ENCODE measurements at regions not wholly inside any gene's neighbourhood (a gene's known extent, or its start where the extent isn't known, plus 50 kb on each side); places are given as distances from the start of the nearest gene placed in this dataset.

DNA sequence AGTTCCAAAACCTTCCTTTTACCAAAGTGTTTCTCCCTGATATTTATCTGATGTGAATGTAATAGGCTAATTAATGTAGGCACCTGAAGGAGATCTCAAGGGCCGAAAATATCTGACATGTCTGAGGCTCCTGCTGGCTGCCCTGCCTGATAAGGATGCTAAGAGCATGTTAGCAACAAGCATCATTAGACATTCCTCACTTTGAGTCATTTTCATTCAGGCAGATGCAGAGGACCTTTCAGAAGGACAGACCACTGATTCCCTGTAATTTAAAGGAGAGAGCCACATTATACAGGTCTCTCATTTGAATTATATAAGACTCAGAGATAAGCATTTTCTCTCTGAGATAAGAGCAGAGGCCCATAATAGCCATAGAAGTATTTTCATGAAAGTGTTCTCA lies 222.4 kb upstream of the NCKAP5 start:
- intact Hi-C loops (cut with DNase I): no loop called here
- no peak for DNase-seq (ENCODE audit: low spot score)

DNA sequence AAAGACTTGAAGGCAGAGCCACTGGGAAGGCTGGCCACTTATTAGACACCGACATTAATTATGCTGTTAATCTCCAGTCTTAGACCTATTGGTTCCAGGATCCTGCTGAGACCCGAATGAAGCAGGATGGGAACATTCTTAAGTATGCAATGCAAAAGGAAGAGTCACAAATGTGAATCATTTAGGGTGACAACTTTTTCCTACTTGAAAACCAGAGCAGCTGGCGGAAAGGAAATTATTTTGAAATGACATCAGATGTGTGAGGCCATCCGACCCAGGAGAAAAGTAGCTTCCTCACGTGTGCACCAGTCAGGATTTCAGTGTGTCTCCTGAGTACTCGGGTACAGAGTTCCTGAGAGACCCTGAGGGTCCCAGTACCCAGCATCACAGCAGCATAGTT lies 222.9 kb upstream of the NCKAP5 start:
- no peak for DNase-seq (ENCODE audit: low spot score)
- intact Hi-C loops (cut with DNase I): no loop called here

DNA sequence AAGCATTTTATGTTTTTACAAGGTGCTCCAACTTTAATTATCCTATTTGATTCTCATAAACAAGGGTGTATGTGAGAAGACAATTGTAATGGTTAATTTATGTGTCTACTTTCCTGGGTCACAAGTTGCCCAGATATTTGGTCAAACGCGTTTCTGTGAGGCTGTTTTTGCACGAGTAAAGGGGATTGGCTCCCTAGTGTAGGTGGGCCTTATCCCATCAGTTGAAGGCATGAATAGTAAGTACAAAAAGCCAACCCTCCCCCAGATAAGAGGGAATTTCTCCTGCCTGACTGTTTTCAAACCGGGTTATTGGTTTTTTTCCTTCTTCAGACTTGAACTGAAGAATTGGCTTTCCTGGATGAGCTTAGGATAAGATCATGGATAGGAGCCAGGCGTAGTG lies 224.0 kb upstream of the NCKAP5 start:
- no peak for DNase-seq (ENCODE audit: low spot score)
- intact Hi-C loops (cut with DNase I): no loop called here

GRCh38 chr2:133794114-133794513 lies 225.9 kb upstream of the NCKAP5 start:
- intact Hi-C loops (cut with DNase I): no loop called here
- DNase-seq (ENCODE audit: low spot score): no peak

DNA sequence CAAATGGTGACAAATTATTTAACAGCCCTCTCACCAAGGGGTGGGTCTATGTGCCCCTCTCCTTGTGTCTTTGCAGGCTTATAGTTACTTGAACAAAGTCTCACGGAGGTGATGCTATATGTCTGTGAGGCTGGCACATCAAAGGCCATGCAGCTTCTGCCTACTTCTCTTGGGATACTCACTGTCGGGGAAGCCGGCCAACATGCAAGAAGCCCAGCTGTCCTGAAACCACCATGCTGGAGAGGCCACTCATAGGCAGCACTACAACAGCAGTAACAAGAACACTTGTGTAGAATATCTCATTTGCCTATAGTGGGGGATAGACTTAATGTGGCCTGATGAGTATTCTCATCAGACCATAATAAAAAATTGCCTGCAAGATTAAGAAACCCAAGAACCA lies 233.7 kb upstream of the NCKAP5 start:
- intact Hi-C loops (cut with DNase I): no loop called here
- DNase-seq (ENCODE audit: low spot score): no peak

DNA sequence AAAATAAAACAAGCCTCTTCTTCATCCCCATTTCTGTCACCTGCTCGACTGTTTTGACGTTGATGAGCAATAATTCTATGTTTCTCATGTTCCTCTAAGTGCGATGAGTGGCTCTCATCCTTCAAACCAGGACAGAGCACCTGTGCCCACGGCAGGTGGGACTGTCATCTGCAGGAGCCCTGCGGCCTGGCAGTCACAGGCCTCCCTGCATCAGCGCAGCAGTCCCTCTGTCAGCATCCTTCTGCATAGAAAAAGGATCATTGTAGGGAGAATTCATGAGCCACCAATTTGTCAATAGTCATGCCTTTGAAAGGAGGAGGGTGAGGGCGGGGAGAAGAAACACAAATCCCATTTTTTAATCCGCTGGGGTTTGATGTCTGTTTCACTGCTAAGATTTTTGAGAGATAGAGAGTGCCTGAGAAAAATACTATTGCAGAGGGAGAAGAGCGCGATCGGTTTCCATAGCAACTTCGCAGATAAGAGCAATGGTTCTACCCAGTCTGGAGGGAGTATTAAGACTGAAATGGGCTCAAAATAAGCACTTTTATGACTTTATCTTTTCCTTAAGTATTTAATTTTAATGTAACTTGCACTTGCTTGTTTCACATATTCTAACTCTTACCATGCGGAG lies 234.3 kb upstream of the NCKAP5 start:
- intact Hi-C loops (cut with DNase I): no loop called here
- DNase-seq (ENCODE audit: low spot score): no peak

GRCh38 chr2:133806564-133806963 lies 238.3 kb upstream of the NCKAP5 start:
- no peak for DNase-seq (ENCODE audit: low spot score)
- intact Hi-C loops (cut with DNase I): no loop called here

- intact Hi-C loops (cut with DNase I): no loop called here
- DNase-seq (ENCODE audit: low spot score): no peak
Measured at GRCh38 chr2:133809485-133809884, 241.2 kb upstream of the NCKAP5 start.

DNA sequence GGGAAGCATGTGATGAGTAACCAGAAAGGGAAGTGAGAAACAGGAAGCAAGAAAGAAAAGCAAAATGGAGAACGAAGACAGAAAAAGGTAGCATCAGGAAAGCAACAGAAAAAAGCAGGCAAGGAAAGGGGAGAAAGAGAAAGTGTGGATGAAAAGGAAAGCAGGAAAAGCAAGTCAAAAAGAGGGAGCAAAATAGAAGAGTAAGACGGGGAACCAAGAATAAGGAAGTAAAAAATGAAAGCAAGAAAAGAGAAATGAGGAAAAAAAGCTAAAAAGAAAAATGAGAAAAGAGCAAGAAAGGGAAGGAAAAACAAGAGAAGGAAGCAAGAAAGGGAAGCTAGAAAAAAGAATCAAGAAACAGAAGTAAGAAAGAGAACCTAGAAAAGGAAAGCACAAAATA lies 242.3 kb upstream of the NCKAP5 start:
- intact Hi-C loops (cut with DNase I): no loop called here
- no peak for DNase-seq (ENCODE audit: low spot score)

- DNase-seq (ENCODE audit: low spot score): no peak
- intact Hi-C loops (cut with DNase I): no loop called here
Measured at GRCh38 chr2:133811409-133812125, 243.3 kb upstream of the NCKAP5 start.

GRCh38 chr2:133812826-133813617 lies 244.8 kb upstream of the NCKAP5 start:
- no peak for DNase-seq (ENCODE audit: low spot score)
- intact Hi-C loops (cut with DNase I): no loop called here

GRCh38 chr2:133814890-133815289 lies 246.6 kb upstream of the NCKAP5 start:
- intact Hi-C loops (cut with DNase I): no loop called here
- no peak for DNase-seq (ENCODE audit: low spot score)

GRCh38 chr2:133816037-133816436 lies 247.8 kb upstream of the NCKAP5 start:
- intact Hi-C loops (cut with DNase I): no loop called here

DNA sequence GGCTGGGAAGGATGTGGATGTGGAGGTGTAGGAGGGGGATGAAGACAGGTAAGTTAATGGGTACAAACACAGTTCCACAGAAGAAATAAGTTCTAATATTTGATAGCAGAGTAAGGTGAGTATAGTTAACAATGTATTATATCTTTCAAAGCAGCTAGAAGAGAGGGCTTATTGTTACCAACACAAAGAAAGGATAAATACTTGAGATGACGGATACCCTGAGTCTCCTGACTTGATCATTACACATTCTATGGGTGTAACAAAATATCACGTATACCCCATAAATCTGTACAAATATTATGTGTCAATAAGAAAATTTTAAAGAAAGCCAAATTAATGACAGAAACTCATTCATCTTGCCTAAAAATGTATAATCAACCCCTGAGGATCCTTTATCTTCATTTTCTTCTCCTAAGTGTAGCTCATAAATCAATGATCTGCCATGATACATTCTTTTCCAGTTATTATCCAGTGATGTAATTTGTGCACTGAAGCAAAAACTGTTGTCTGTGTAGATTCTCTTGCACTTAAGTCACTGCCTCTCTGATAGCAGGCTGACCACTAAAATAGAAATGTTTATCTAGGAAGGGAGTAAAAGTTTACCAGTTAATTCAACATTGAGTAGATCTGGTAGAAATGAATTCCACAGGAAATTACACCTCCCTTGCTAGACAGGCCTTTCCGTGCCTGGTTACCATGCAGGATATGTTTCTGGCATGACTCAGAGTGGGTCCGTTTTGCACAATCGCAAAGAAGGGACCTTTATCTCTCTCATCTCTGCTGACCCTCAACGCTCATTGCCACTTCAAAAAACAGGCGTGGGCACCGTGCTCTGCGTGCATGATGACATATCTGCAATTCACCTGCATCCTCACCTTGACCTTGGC lies 249.7 kb upstream of the NCKAP5 start:
- intact Hi-C loops (cut with DNase I): no loop called here
- DNase-seq (ENCODE audit: low spot score): no peak

More at GRCh38 chr2:133816037-133816436, 247.8 kb upstream of the NCKAP5 start:
- DNase-seq (ENCODE audit: low spot score): no peak

- no peak for DNase-seq (ENCODE audit: low spot score)
- intact Hi-C loops (cut with DNase I): no loop called here
Measured at GRCh38 chr2:133818661-133819060, 250.4 kb upstream of the NCKAP5 start.

GRCh38 chr2:133819906-133820305 lies 251.6 kb upstream of the NCKAP5 start:
- intact Hi-C loops (cut with DNase I): no loop called here
- no peak for DNase-seq (ENCODE audit: low spot score)

DNA sequence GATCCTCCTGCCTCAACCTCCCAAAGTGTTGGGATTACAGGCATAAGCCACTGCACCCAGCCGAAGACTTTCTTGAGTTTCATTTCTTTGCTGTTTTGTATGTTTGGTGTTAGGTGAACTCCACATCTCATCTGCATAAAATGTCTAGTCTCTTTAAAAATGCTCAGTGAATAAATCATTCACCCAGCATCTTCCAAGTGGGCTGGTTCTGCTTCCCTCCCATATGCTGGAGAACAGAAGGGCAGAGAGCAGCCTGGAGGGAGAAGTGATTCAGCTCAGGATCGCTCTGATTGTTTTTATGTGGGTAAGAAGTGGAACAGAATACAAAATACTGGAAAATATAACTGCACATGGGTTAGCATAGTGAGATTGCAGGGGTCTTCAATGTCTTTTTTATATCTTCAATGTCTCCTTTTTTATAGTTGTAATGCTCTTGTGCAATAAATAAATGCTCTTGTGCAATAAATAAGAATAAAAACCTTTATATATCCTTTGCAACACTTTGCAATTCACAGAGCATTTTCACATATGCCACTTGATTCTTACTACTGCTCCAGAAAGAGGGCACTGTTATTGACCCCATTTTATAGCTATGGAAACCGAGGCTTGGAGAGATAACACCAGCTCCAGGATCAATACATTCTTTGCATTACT lies 253.0 kb upstream of the NCKAP5 start:
- DNase-seq (ENCODE audit: low spot score): no peak
- intact Hi-C loops (cut with DNase I): no loop called here

GRCh38 chr2:133822517-133823225 lies 254.4 kb upstream of the NCKAP5 start:
- no peak for DNase-seq (ENCODE audit: low spot score)
- intact Hi-C loops (cut with DNase I): no loop called here

DNA sequence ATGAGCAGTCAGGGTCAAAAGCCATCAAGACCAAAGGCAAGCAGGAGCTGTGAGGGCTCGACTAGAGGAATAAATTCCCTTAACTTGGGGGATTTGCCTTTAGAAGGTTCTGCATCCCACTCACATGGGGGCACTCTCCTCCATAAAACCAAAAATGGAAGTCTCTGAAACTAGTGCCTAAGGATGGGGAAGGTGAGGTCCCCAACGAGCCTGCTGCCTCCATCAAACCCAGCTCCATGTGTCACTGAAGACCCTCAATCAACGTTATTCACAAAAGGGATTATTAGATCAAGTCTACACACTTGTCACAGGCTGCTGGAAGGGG lies 254.9 kb upstream of the NCKAP5 start:
- DNase-seq (ENCODE audit: low spot score): no peak
- intact Hi-C loops (cut with DNase I): no loop called here
